Transverse colon (tissue), 3 donors: ENCODE measurements at regions not wholly inside any gene's neighbourhood (a gene's known extent, or its start where the extent isn't known, plus 50 kb on each side); places are given as distances from the start of the nearest gene placed in this dataset.

Experiments
- EP300 ChIP-seq: sonication (generic); formaldehyde crosslinking; IDR thresholded peaks from one replicate; pipeline ENCODE4 v1.6.1; 2017; ENCODE audit warnings: antibody characterized with exemption, low read depth
- TF ChIP-seq, protein P1 (sequence below), 5 experiments: fragments of 200-600 bp in 3 of 5; fragments of 450-650 bp in 2 of 5; sonication (generic) in 3 of 5; IDR thresholded peaks; 1 replicate in 2 of 5; 2 replicates in 3 of 5; pipeline ENCODE4 v1.5.1; 2016 to 2017; ENCODE audit warnings: antibody characterized with exemption in 5 of 5, inconsistent platforms in 3 of 5, mild to moderate bottlenecking in 2 of 5, moderate library complexity in 1 of 5

DNA sequence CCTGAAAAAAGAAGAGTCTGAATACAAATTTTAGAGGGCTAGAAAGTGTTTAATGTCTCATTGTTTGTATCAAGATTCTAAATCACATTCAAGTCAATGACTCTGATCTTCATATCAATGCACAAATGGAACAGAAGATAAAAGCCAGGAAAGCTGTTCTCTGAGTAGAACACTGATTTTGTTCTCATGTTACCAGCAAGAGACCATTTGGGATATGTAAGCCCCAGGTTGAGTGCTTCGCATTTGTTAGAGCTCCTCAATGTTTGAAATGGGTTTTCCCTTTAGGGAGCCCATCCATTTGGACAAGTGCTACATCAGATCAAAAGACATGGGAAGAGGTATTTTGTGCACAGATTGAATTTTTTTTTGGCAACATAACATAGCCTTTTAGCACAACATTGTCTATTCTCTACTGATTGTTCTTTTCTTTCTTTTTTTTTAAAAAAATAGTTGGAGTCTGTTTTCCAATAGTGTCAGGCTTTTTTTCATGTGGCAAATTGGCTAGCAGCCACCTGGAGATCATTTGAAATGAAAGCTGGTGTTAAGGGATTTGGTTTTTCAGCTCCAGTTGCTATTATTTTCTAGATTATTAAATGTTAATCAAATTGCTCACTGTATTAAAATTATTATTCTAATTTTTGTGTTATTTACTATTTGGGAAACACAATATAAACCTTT, 74.5 kb upstream of the ZPLD1 start:
- TF ChIP-seq, protein P1, sequence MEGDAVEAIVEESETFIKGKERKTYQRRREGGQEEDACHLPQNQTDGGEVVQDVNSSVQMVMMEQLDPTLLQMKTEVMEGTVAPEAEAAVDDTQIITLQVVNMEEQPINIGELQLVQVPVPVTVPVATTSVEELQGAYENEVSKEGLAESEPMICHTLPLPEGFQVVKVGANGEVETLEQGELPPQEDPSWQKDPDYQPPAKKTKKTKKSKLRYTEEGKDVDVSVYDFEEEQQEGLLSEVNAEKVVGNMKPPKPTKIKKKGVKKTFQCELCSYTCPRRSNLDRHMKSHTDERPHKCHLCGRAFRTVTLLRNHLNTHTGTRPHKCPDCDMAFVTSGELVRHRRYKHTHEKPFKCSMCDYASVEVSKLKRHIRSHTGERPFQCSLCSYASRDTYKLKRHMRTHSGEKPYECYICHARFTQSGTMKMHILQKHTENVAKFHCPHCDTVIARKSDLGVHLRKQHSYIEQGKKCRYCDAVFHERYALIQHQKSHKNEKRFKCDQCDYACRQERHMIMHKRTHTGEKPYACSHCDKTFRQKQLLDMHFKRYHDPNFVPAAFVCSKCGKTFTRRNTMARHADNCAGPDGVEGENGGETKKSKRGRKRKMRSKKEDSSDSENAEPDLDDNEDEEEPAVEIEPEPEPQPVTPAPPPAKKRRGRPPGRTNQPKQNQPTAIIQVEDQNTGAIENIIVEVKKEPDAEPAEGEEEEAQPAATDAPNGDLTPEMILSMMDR (IDR thresholded peaks at IDR 0.05): no peak
- no peak for TF ChIP-seq EP300
